GM12878 (cell line): ENCODE measurements at regions not wholly inside any gene's neighbourhood (a gene's known extent, or its start where the extent isn't known, plus 50 kb on each side); places are given as distances from the start of the nearest gene placed in this dataset.

Source experiments
- ATF3 ChIP-seq: IDR thresholded peaks from 2 replicates; pipeline ENCODE4 v1.6.1; 2011; ENCODE audit warnings: low read depth, mild to moderate bottlenecking, low read length, moderate library complexity, borderline replicate concordance; ENCODE audit errors: extremely low read depth
- CHD2 ChIP-seq: IDR thresholded peaks from 2 replicates; pipeline ENCODE4 v1.6.1; 2011; ENCODE audit warnings: low read depth, low read length, improper control_type of control experiment, borderline replicate concordance
- CREB1 ChIP-seq: IDR thresholded peaks from 2 replicates; pipeline ENCODE4 v1.6.1; 2012; ENCODE audit warnings: low read depth, mild to moderate bottlenecking, inconsistent platforms
- CTCF ChIP-seq, 3 experiments: IDR thresholded peaks in 2 of 3; conservative IDR thresholded peaks in 1 of 3; 2 replicates each; pipeline ENCODE4 v1.5.1; 2011; ENCODE audit warnings: low read depth in 3 of 3, low read length in 3 of 3, mild to moderate bottlenecking in 3 of 3, control low read depth in 2 of 3, moderate library complexity in 2 of 3, inconsistent platforms in 1 of 3, mixed read lengths in 1 of 3; ENCODE audit not compliant: control insufficient read depth in 2 of 3, insufficient read depth in 1 of 3; ENCODE audit errors: extremely low read depth in 1 of 3
- E2F8 ChIP-seq: fragments of 450-650 bp; IDR thresholded peaks from 2 replicates; pipeline ENCODE4 v1.6.1; 2018; ENCODE audit warnings: mild to moderate bottlenecking, low read depth, moderate library complexity; ENCODE audit not compliant: partially characterized antibody
- FOXK2 ChIP-seq: fragments of 450-650 bp; IDR thresholded peaks from 2 replicates; pipeline ENCODE4 v1.6.1; 2017; ENCODE audit warnings: mild to moderate bottlenecking, moderate library complexity
- KLF5 ChIP-seq: fragments of 450-650 bp; IDR thresholded peaks from 2 replicates; pipeline ENCODE4 v1.6.1; 2014; ENCODE audit warnings: mild to moderate bottlenecking; ENCODE audit not compliant: partially characterized antibody
- MTA3 ChIP-seq: IDR thresholded peaks from 2 replicates; pipeline ENCODE4 v1.6.1; 2012; ENCODE audit warnings: low read length, inconsistent platforms, borderline replicate concordance
- NFYA ChIP-seq: IDR thresholded peaks from 2 replicates; pipeline ENCODE4 v1.6.1; 2011; ENCODE audit warnings: low read depth, mild to moderate bottlenecking, low read length, improper control_type of control experiment, borderline replicate concordance
- PBX3 ChIP-seq: IDR thresholded peaks from 2 replicates; pipeline ENCODE4 v1.6.1; 2011; ENCODE audit warnings: mild to moderate bottlenecking, low read depth, low read length, moderate library complexity; ENCODE audit not compliant: insufficient replicate concordance
- RAD21 ChIP-seq: IDR thresholded peaks from 2 replicates; pipeline ENCODE4 v1.6.1; 2011; ENCODE audit warnings: mild to moderate bottlenecking, low read depth, low read length, moderate library complexity; ENCODE audit not compliant: insufficient read depth
- SMC3 ChIP-seq: IDR thresholded peaks from 2 replicates; pipeline ENCODE4 v1.6.1; 2011; ENCODE audit warnings: low read length, improper control_type of control experiment, borderline replicate concordance
- TARDBP ChIP-seq: IDR thresholded peaks from 2 replicates; pipeline ENCODE4 v1.6.1; 2016; ENCODE audit warnings: borderline replicate concordance
- ZNF24 ChIP-seq: fragments of 450-650 bp; IDR thresholded peaks from 2 replicates; pipeline ENCODE4 v1.6.1; 2017; ENCODE audit warnings: antibody characterized with exemption, mild to moderate bottlenecking

GRCh38 chr6:125546841-125547251 is 202.6 kb upstream of the HEY2 start:
- no peak for TF ChIP-seq SMC3
- TF ChIP-seq FOXK2: no peak
- no peak for TF ChIP-seq CHD2
- no peak for TF ChIP-seq KLF5
- TF ChIP-seq CREB1: no peak
- no peak for TF ChIP-seq CTCF (IDR thresholded peaks at IDR 0.05 in 2 of 3, conservative IDR thresholded peaks at IDR 0.05 in 1 of 3; ENCODE audit: control insufficient read depth in 2 of 3, extremely low read depth in 1 of 3, insufficient read depth in 1 of 3, low read depth in 3 of 3, low read length in 3 of 3)
- TF ChIP-seq RAD21: no peak
- no peak for TF ChIP-seq E2F8
- TF ChIP-seq ZNF24: no peak
- no peak for TF ChIP-seq NFYA
- no peak for TF ChIP-seq MTA3
- no peak for TF ChIP-seq TARDBP
- no peak for TF ChIP-seq ATF3
- TF ChIP-seq PBX3: no peak
